Right atrium auricular region (tissue), 2 donors: ENCODE measurements at regions not wholly inside any gene's neighbourhood (a gene's known extent, or its start where the extent isn't known, plus 50 kb on each side); places are given as distances from the start of the nearest gene placed in this dataset.

Experiments used
- DNase-seq: peaks from one replicate; pipeline ENCODE4 v3.0.0-alpha.2; 2019; ENCODE audit warnings: low spot score
- H3K27ac ChIP-seq, 2 donors: fragments of 200-600 bp; sonication (generic); 1 replicate in 1 of 2; 2 replicates in 1 of 2; pipeline ENCODE4 v1.5.1; 2016 to 2019
- H3K27me3 ChIP-seq, 2 donors: fragments of 200-600 bp; sonication (generic); one replicate each; pipeline versions ENCODE4 v1.5.1 to v1.6.0; 2017 to 2019
- H3K36me3 ChIP-seq: fragments of 200-600 bp; sonication (generic); one replicate; pipeline ENCODE4 v1.5.1; 2016
- H3K4me1 ChIP-seq, 2 donors: fragments of 200-600 bp; sonication (generic); one replicate each; pipeline versions ENCODE4 v1.5.1 to v1.6.0; 2017 to 2019
- H3K4me3 ChIP-seq, 2 donors: fragments of 200-600 bp; sonication (generic); 1 replicate in 1 of 2; 2 replicates in 1 of 2; pipeline ENCODE4 v1.5.1; 2017 to 2019; ENCODE audit warnings: mild to moderate bottlenecking in 1 of 2, moderate library complexity in 1 of 2
- H3K9me3 ChIP-seq, 2 donors: fragments of 200-600 bp; sonication (generic); one replicate each; pipeline ENCODE4 v1.5.1; 2019
- TF ChIP-seq, protein P1 (sequence below), 2 donors: fragments of 200-600 bp; sonication (generic); IDR thresholded peaks; one replicate each; pipeline ENCODE4 v1.5.1; 2019; ENCODE audit warnings: antibody characterized with exemption in 2 of 2

DNA sequence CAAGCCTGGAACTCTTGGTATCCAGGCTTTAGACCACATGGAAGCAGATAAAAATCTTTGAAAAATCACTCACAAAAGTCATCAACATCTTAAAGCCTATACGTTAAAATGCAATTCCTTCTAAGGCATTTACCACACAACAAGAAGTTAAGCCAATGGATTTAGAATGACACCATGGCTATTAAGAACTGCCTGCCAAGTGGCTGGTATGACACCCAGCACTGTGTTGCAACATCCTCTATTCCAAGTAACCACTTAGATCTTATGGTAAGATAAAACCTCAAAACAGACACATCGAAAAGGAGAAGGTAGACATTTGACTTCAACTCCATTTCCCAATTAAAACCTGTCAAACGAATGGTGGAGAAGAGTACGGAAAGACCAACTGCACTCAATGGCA lies 344.2 kb upstream of the SLC30A5 start:
- H3K4me1 ChIP-seq: no peaks in the 10 kb centered on the region
- H3K9me3 ChIP-seq: no peaks in the 10 kb centered on the region
- no peaks in the 10 kb centered on the region for H3K36me3 ChIP-seq
- no peak for DNase-seq
- TF ChIP-seq, protein P1, sequence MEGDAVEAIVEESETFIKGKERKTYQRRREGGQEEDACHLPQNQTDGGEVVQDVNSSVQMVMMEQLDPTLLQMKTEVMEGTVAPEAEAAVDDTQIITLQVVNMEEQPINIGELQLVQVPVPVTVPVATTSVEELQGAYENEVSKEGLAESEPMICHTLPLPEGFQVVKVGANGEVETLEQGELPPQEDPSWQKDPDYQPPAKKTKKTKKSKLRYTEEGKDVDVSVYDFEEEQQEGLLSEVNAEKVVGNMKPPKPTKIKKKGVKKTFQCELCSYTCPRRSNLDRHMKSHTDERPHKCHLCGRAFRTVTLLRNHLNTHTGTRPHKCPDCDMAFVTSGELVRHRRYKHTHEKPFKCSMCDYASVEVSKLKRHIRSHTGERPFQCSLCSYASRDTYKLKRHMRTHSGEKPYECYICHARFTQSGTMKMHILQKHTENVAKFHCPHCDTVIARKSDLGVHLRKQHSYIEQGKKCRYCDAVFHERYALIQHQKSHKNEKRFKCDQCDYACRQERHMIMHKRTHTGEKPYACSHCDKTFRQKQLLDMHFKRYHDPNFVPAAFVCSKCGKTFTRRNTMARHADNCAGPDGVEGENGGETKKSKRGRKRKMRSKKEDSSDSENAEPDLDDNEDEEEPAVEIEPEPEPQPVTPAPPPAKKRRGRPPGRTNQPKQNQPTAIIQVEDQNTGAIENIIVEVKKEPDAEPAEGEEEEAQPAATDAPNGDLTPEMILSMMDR (IDR thresholded peaks at IDR 0.05): no peak
- no peaks in the 10 kb centered on the region for H3K27me3 ChIP-seq
- H3K4me3 ChIP-seq: no peak overlapping the region
- no peak overlapping the region for H3K27ac ChIP-seq

GRCh38 chr5:68751661-68752060 lies 342.2 kb upstream of the SLC30A5 start:
- Histone ChIP-seq H3K36me3 (no peaks in the 10 kb centered on the region), H3K27ac (no peak overlapping the region), H3K4me3 (no peak overlapping the region), H3K4me1 (no peaks in the 10 kb centered on the region), H3K9me3 (no peaks in the 10 kb centered on the region), H3K27me3 (no peaks in the 10 kb centered on the region)
- TF ChIP-seq, protein P1 (IDR thresholded peaks at IDR 0.05): no peak
- no peak for DNase-seq

- Histone ChIP-seq H3K4me1 (no peaks in the 10 kb centered on the region), H3K36me3 (no peaks in the 10 kb centered on the region), H3K9me3 (no peaks in the 10 kb centered on the region), H3K4me3 (no peak overlapping the region), H3K27ac (no peak overlapping the region), H3K27me3 (no peaks in the 10 kb centered on the region)
- no peak for DNase-seq
- TF ChIP-seq, protein P1 (IDR thresholded peaks at IDR 0.05): no peak
These were observed 339.3 kb upstream of the SLC30A5 start for GRCh38 chr5:68754536-68754935.

DNA sequence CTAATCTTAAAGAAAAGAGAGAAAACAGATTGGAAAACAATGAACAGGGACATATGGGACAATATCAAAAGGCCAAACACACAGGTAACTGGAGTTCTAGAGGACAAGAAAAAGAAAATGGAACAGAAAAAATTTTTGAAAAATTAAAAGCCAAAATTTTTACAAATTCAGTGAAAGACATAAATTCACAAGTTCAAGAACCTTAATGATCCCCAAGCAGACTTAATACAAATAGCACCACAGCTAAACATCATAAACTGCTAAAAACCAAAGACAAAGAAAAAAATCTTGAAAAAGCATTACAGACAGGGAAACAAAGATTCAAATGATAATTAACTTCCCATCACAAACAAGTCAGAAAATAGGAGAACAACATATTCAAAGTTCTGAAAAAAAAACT lies 338.5 kb upstream of the SLC30A5 start:
- no peaks in the 10 kb centered on the region for H3K9me3 ChIP-seq
- DNase-seq: no peak
- H3K4me1 ChIP-seq: no peaks in the 10 kb centered on the region
- H3K27ac ChIP-seq: no peak overlapping the region
- H3K27me3 ChIP-seq: no peaks in the 10 kb centered on the region
- no peaks in the 10 kb centered on the region for H3K36me3 ChIP-seq
- H3K4me3 ChIP-seq: no peak overlapping the region
- TF ChIP-seq, protein P1 (IDR thresholded peaks at IDR 0.05): no peak

DNA sequence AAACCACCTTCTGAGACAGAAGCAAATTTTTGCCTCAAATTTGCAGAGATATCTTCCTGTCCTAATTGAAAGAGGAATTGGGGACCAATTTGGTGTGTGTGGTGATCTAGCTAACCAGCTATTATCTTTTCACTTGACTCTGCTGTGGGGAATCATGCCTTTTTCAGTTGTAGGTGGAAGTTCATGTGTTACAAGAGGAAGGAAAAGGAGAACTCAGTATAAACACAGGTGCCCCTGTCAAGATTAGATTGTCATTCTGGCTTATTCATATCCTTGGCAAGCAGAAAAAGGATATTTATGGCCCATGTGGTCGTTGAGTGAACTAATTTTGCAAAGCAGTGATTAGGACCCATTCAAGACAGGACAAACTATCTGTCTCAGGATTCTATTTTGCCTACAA lies 336.8 kb upstream of the SLC30A5 start:
- DNase-seq: no peak
- TF ChIP-seq, protein P1 (IDR thresholded peaks at IDR 0.05): no peak
- H3K27ac ChIP-seq: no peak overlapping the region
- no peak overlapping the region for H3K4me3 ChIP-seq
- H3K27me3 ChIP-seq: no peaks in the 10 kb centered on the region
- H3K4me1 ChIP-seq: no peaks in the 10 kb centered on the region
- H3K9me3 ChIP-seq: no peaks in the 10 kb centered on the region
- H3K36me3 ChIP-seq: no peaks in the 10 kb centered on the region

GRCh38 chr5:68757626-68758212 lies 336.1 kb upstream of the SLC30A5 start:
- DNase-seq: no peak
- TF ChIP-seq, protein P1 (IDR thresholded peaks at IDR 0.05): no peak
- H3K4me1 ChIP-seq: no peaks in the 10 kb centered on the region
- H3K27me3 ChIP-seq: no peaks in the 10 kb centered on the region
- H3K9me3 ChIP-seq: no peaks in the 10 kb centered on the region
- no peak overlapping the region for H3K4me3 ChIP-seq
- no peak overlapping the region for H3K27ac ChIP-seq
- no peaks in the 10 kb centered on the region for H3K36me3 ChIP-seq
